H1 (cell line): ENCODE measurements at regions not wholly inside any gene's neighbourhood (a gene's known extent, or its start where the extent isn't known, plus 50 kb on each side); places are given as distances from the start of the nearest gene placed in this dataset.

Source experiments
- ATF3 ChIP-seq: IDR thresholded peaks from 2 replicates; pipeline ENCODE4 v1.6.1; 2011; ENCODE audit warnings: low read depth, mild to moderate bottlenecking, low read length; ENCODE audit not compliant: insufficient read depth
- BACH1 ChIP-seq: IDR thresholded peaks from 2 replicates; pipeline ENCODE4 v1.6.1; 2012; ENCODE audit warnings: low read length, improper control_type of control experiment
- CHD7 ChIP-seq: fragments of 300-600 bp; sonication (generic); IDR thresholded peaks from 2 replicates; pipeline ENCODE4 v1.7.1; 2012; ENCODE audit warnings: low read length, moderate library complexity, mild to moderate bottlenecking, inconsistent platforms; ENCODE audit not compliant: insufficient replicate concordance
- EP300 ChIP-seq, 2 experiments: IDR thresholded peaks; 1 replicate in 1 of 2; 2 replicates in 1 of 2; pipeline ENCODE4 v1.6.1; 2011 to 2012; ENCODE audit warnings: low read depth in 2 of 2, low read length in 2 of 2, mild to moderate bottlenecking in 2 of 2, borderline replicate concordance in 1 of 2, inconsistent platforms in 1 of 2, moderate library complexity in 1 of 2
- FOSL1 ChIP-seq: IDR thresholded peaks from 2 replicates; pipeline ENCODE4 v1.6.1; 2011; ENCODE audit warnings: mild to moderate bottlenecking, low read depth, low read length, moderate library complexity; ENCODE audit not compliant: insufficient read depth
- MAX ChIP-seq: IDR thresholded peaks from 2 replicates; pipeline ENCODE4 v1.6.1; 2012; ENCODE audit warnings: inconsistent platforms
- POU5F1 ChIP-seq: IDR thresholded peaks from 2 replicates; pipeline ENCODE4 v1.6.1; 2011; ENCODE audit warnings: low read depth, mild to moderate bottlenecking, low read length, moderate library complexity
- SAP30 ChIP-seq: fragments of 300-600 bp; sonication (generic); IDR thresholded peaks from 2 replicates; pipeline ENCODE4 v1.7.1; 2012; ENCODE audit warnings: low read length, moderate library complexity, mild to moderate bottlenecking, inconsistent platforms; ENCODE audit not compliant: insufficient read depth, insufficient replicate concordance
- TBP ChIP-seq: IDR thresholded peaks from 2 replicates; pipeline ENCODE4 v1.6.1; 2011; ENCODE audit warnings: low read depth, low read length, improper control_type of control experiment

GRCh38 chr7:96921231-96921630 lies 84.1 kb upstream of the DLX6 start (continued):
- TF ChIP-seq CHD7 (no peak), FOSL1 (no peak), BACH1 (no peak), ATF3 (no peak), MAX (no peak), POU5F1 (no peak), SAP30 (no peak), EP300 (IDR thresholded peaks at IDR 0.05; ENCODE audit: borderline replicate concordance in 1 of 2, low read depth in 2 of 2, low read length in 2 of 2) (no peak), TBP (no peak)
